AG09319 (cell line): ENCODE measurements at regions not wholly inside any gene's neighbourhood (a gene's known extent, or its start where the extent isn't known, plus 50 kb on each side); places are given as distances from the start of the nearest gene placed in this dataset.

Source experiments
- DNase-seq: peaks from one replicate; pipeline ENCODE4 v3.0.0-alpha.2; 2010; ENCODE audit warnings: low read depth; ENCODE audit errors: extremely low read depth
- TF ChIP-seq, protein P1 (sequence below): IDR thresholded peaks from 2 replicates; pipeline ENCODE4 v1.5.1; 2011; ENCODE audit warnings: low read depth, mild to moderate bottlenecking, inconsistent platforms, low read length, moderate library complexity

DNA sequence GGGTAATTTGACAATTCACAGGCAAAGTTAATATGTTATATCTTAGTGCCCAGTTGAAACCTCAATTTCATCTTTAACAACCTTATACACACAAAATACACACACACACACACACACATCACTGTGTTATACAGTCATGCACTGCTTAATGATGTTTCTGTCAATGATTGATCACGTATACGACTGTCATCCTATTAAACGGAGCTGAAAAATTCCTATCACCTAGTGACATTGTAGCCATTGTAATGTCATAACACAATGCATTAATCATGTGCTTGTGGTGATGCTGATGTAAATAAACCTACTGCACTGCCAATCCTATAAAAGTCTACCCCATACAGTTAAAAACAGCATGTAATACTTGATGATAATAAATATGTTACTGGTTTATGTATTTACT, 64.8 kb upstream of the HLA-E start:
- DNase-seq, result no peak
- TF ChIP-seq, protein P1, sequence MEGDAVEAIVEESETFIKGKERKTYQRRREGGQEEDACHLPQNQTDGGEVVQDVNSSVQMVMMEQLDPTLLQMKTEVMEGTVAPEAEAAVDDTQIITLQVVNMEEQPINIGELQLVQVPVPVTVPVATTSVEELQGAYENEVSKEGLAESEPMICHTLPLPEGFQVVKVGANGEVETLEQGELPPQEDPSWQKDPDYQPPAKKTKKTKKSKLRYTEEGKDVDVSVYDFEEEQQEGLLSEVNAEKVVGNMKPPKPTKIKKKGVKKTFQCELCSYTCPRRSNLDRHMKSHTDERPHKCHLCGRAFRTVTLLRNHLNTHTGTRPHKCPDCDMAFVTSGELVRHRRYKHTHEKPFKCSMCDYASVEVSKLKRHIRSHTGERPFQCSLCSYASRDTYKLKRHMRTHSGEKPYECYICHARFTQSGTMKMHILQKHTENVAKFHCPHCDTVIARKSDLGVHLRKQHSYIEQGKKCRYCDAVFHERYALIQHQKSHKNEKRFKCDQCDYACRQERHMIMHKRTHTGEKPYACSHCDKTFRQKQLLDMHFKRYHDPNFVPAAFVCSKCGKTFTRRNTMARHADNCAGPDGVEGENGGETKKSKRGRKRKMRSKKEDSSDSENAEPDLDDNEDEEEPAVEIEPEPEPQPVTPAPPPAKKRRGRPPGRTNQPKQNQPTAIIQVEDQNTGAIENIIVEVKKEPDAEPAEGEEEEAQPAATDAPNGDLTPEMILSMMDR, result no peak
